ENCODE measurements at regions not wholly inside any gene's neighbourhood (a gene's known extent, or its start where the extent isn't known, plus 50 kb on each side); places are given as distances from the start of the nearest gene placed in this dataset.

- POLR2A ChIA-PET, result no interaction called here
- no peak for ATAC-seq
- no peak for FAIRE-seq
Measured at GRCh38 chr10:89966211-89966610, 264.8 kb downstream of the KIF20B start.

GRCh38 chr10:89973326-89973725, 271.9 kb downstream of the KIF20B start:
- DNase-seq (ENCODE audit: low read depth in 1 of 2, low spot score in 1 of 2) (no peak), ATAC-seq (no peak), FAIRE-seq (no peak)
- ChIA-PET POLR2A (no interaction called here), CTCF (no interaction called here)
- Histone ChIP-seq H3K27ac (no peak overlapping the region), H3K4me2 (no peak overlapping the region), H3K4me1 (no peaks in the 10 kb centered on the region), H3K4me3 (no peak overlapping the region), H3K9me3 (no peaks in the 10 kb centered on the region)
- no peak for TF ChIP-seq JUNB (IDR thresholded peaks at IDR 0.05)
- TF ChIP-seq PHF8 (IDR thresholded peaks at IDR 0.05; ENCODE audit: borderline replicate concordance, low read depth), result no peak
- TF ChIP-seq SMC3 (IDR thresholded peaks at IDR 0.05), result no peak
- TF ChIP-seq ZNF302 (CRISPR knock-in tag; IDR thresholded peaks at IDR 0.05), result no peak
- no peak for TF ChIP-seq KDM5A (IDR thresholded peaks at IDR 0.05)
- TF ChIP-seq CHD2 (IDR thresholded peaks at IDR 0.05; ENCODE audit: low read length, partially characterized antibody), result no peak
- no peak for TF ChIP-seq EP300 (IDR thresholded peaks at IDR 0.05)
- TF ChIP-seq RFX5 (IDR thresholded peaks at IDR 0.05), result no peak
- no peak for TF ChIP-seq E2F6 (IDR thresholded peaks at IDR 0.05; ENCODE audit: borderline replicate concordance, low read depth)
- WGBS (ENCODE audit: missing lambda C conversion rate), result 13% methylated on average over 2 of the region's 2 CpGs

More at GRCh38 chr10:89966211-89966610, 264.8 kb downstream of the KIF20B start:
- CTCF ChIA-PET, result interaction anchor here (2.5 kb wide), 1 partner anchor 10 kb away, joined by 13 read pairs; no protein-coding TSS in a partner anchor
- TF ChIP-seq HOXA7 (CRISPR knock-in tag; IDR thresholded peaks at IDR 0.05) (no peak), POLR2A (IDR thresholded peaks at IDR 0.05; ENCODE audit: low read length) (no peak), JUNB (IDR thresholded peaks at IDR 0.05) (no peak), FOSL2 (IDR thresholded peaks at IDR 0.05) (no peak), FOSL2 (CRISPR knock-in tag; IDR thresholded peaks at IDR 0.05) (no peak), SREBF2 (IDR thresholded peaks at IDR 0.05) (no peak), HES2 (IDR thresholded peaks at IDR 0.05) (no peak), CHD4 (IDR thresholded peaks at IDR 0.05; ENCODE audit: borderline replicate concordance) (no peak), KDM1A (IDR thresholded peaks at IDR 0.05; ENCODE audit: low read depth) (no peak), ATOH8 (CRISPR knock-in tag; IDR thresholded peaks at IDR 0.05; ENCODE audit: low read depth) (no peak), RNF2 (IDR thresholded peaks at IDR 0.05; ENCODE audit: borderline replicate concordance, low read depth) (no peak), USF2 (IDR thresholded peaks at IDR 0.05) (no peak), HEYL (CRISPR knock-in tag; IDR thresholded peaks at IDR 0.05) (no peak)
- 0% methylated on average over 1 of the region's 1 CpG for WGBS (ENCODE audit: missing lambda C conversion rate)
- Histone ChIP-seq H3K9me3 (no peaks in the 10 kb centered on the region), H3K27ac (no peak overlapping the region), H3K4me2 (no peak overlapping the region), H3K4me3 (no peak overlapping the region), H3K4me1 (no peaks in the 10 kb centered on the region)
- DNase-seq (ENCODE audit: low read depth in 1 of 2, low spot score in 1 of 2), result no peak

- no peak for TF ChIP-seq POLR2AphosphoS2 (conservative IDR thresholded peaks at IDR 0.05; ENCODE audit: low read length)
- no peak for TF ChIP-seq JUN (IDR thresholded peaks at IDR 0.05)
- no peak for TF ChIP-seq BHLHE40 (IDR thresholded peaks at IDR 0.05; ENCODE audit: low read depth, low read length)
- TF ChIP-seq RCOR1 (IDR thresholded peaks at IDR 0.05; ENCODE audit: low read depth, low read length), result no peak
- no peak for TF ChIP-seq PBX3 (IDR thresholded peaks at IDR 0.05)
- TF ChIP-seq NFE2L2 (conservative IDR thresholded peaks at IDR 0.05; ENCODE audit: low read length), result no peak
- TF ChIP-seq EHMT2 (IDR thresholded peaks at IDR 0.05; ENCODE audit: low read depth), result no peak
- TF ChIP-seq BCL3 (IDR thresholded peaks at IDR 0.05), result no peak
- TF ChIP-seq KDM1A (IDR thresholded peaks at IDR 0.05; ENCODE audit: low read depth), result no peak
- no peak for TF ChIP-seq MAZ (IDR thresholded peaks at IDR 0.05; ENCODE audit: borderline replicate concordance, low read depth, low read length)
- TF ChIP-seq FOSL2 (IDR thresholded peaks at IDR 0.05), result no peak
- no peak for TF ChIP-seq FOSL2 (CRISPR knock-in tag; IDR thresholded peaks at IDR 0.05)
- no peak for TF ChIP-seq MYC (IDR thresholded peaks at IDR 0.05; ENCODE audit: borderline replicate concordance, low read length)
- no peak for TF ChIP-seq NR3C1 (IDR thresholded peaks at IDR 0.05)
- TF ChIP-seq FOXS1 (CRISPR knock-in tag; IDR thresholded peaks at IDR 0.05), result no peak
- ChIA-PET CTCF (no interaction called here), POLR2A (no interaction called here)
- Histone ChIP-seq H3K4me1 (no peaks in the 10 kb centered on the region), H3K27ac (no peak overlapping the region), H3K4me3 (no peak overlapping the region), H3K9me3 (no peaks in the 10 kb centered on the region), H3K4me2 (no peak overlapping the region)
- FAIRE-seq (no peak), ATAC-seq (no peak), DNase-seq (ENCODE audit: low read depth in 1 of 2, low spot score in 1 of 2) (no peak)
- 3% methylated on average over 2 of the region's 2 CpGs for WGBS (ENCODE audit: missing lambda C conversion rate)
Measured at GRCh38 chr10:89975071-89975470, 273.7 kb downstream of the KIF20B start.
